ENCODE measurements at regions not wholly inside any gene's neighbourhood (a gene's known extent, or its start where the extent isn't known, plus 50 kb on each side); places are given as distances from the start of the nearest gene placed in this dataset.
"Not testable (repeated sequence)": the region's sequence is repeated elsewhere in the genome, so short reads cannot be mapped to it uniquely, and the experiment has no call there.

GRCh38 chr3:145070795-145071194 lies 1090.2 kb downstream of the PLOD2 start:
- DNase-seq, result no peak

- peak; percentile 2 for DNase-seq
Observed at GRCh38 chr3:145079436-145079835, 1081.5 kb downstream of the PLOD2 start.

- DNase-seq, result no peak
Observed at GRCh38 chr3:145087038-145087437, 1073.9 kb downstream of the PLOD2 start.

- no peak for DNase-seq
Observed at GRCh38 chr3:145088917-145089316, 1072.1 kb downstream of the PLOD2 start.

GRCh38 chr3:145089337-145089736 lies 1071.6 kb downstream of the PLOD2 start:
- DNase-seq, result no peak

- peak; percentile 77 for DNase-seq
Observed at GRCh38 chr3:145094355-145094941, 1066.5 kb downstream of the PLOD2 start.

GRCh38 chr3:145111141-145111540 lies 1049.8 kb downstream of the PLOD2 start:
- not testable (repeated sequence) for DNase-seq

- no peak for DNase-seq
Observed at GRCh38 chr3:145116769-145117168, 1044.2 kb downstream of the PLOD2 start.

GRCh38 chr3:145118303-145118702 lies 1042.7 kb downstream of the PLOD2 start:
- no peak for DNase-seq

GRCh38 chr3:145124900-145125678 lies 1035.9 kb downstream of the PLOD2 start:
- DNase-seq, result peak; percentile 48

GRCh38 chr3:145133281-145133680 lies 1027.7 kb downstream of the PLOD2 start:
- no peak for DNase-seq

- DNase-seq, result no peak
Observed at GRCh38 chr3:145134738-145135137, 1026.2 kb downstream of the PLOD2 start.

- DNase-seq, result no peak
Observed at GRCh38 chr3:145144361-145144760, 1016.6 kb downstream of the PLOD2 start.

GRCh38 chr3:145145461-145145860 lies 1015.5 kb downstream of the PLOD2 start:
- peak; percentile 6 for DNase-seq

- DNase-seq, result no peak
Observed at GRCh38 chr3:145159640-145160039, 1001.3 kb downstream of the PLOD2 start.

GRCh38 chr3:145170121-145170520 lies 990.9 kb downstream of the PLOD2 start:
- DNase-seq, result no peak

- no peak for DNase-seq
Observed at GRCh38 chr3:145175626-145176025, 985.4 kb downstream of the PLOD2 start.

GRCh38 chr3:145176907-145177306 lies 984.1 kb downstream of the PLOD2 start:
- no peak for DNase-seq

- no peak for DNase-seq
Observed at GRCh38 chr3:145177828-145178227, 983.2 kb downstream of the PLOD2 start.

- DNase-seq, result peak; percentile 17
Observed at GRCh38 chr3:145182196-145182911, 978.6 kb downstream of the PLOD2 start.

- peak; percentile 5 for DNase-seq
Observed at GRCh38 chr3:145183261-145183660, 977.7 kb downstream of the PLOD2 start.

GRCh38 chr3:145188079-145188770 lies 972.8 kb downstream of the PLOD2 start:
- DNase-seq, result no peak

GRCh38 chr3:145190138-145190537 lies 970.8 kb downstream of the PLOD2 start:
- no peak for DNase-seq

Measured in fibroblast of skin of abdomen (primary cell).